C4-2B (cell line): ENCODE measurements at regions not wholly inside any gene's neighbourhood (a gene's known extent, or its start where the extent isn't known, plus 50 kb on each side); places are given as distances from the start of the nearest gene placed in this dataset.

Experiments
- H3K27ac ChIP-seq: fragments of 450-650 bp; 2 replicates; pipeline ENCODE4 v1.5.1; 2017
- CTCF ChIP-seq: fragments of 450-650 bp; conservative IDR thresholded peaks from 2 replicates; pipeline ENCODE4 v1.5.1; 2017; ENCODE audit warnings: mild to moderate bottlenecking
- ZFX ChIP-seq: fragments of 450-650 bp; IDR thresholded peaks from 2 replicates; pipeline ENCODE4 v1.6.1; 2017

- H3K27ac ChIP-seq: no peak overlapping the region
- no peak for TF ChIP-seq ZFX
- TF ChIP-seq CTCF: no peak
Measured at GRCh38 chr10:10828623-10829022, 189.0 kb upstream of the CELF2 start.

- TF ChIP-seq CTCF (no peak), ZFX (no peak)
- no peak overlapping the region for H3K27ac ChIP-seq
Measured at GRCh38 chr10:10829576-10829975, 188.1 kb upstream of the CELF2 start.

- no peak for TF ChIP-seq ZFX
- TF ChIP-seq CTCF: no peak
- H3K27ac ChIP-seq: no peak overlapping the region
Measured at GRCh38 chr10:10830293-10830986, 187.2 kb upstream of the CELF2 start.

GRCh38 chr10:10831085-10831484 is 186.6 kb upstream of the CELF2 start:
- H3K27ac ChIP-seq: no peak overlapping the region
- no peak for TF ChIP-seq ZFX
- TF ChIP-seq CTCF: no peak

GRCh38 chr10:10833955-10834354 is 183.7 kb upstream of the CELF2 start:
- no peak for TF ChIP-seq ZFX
- no peak for TF ChIP-seq CTCF
- no peak overlapping the region for H3K27ac ChIP-seq

GRCh38 chr10:10844251-10844650 is 173.4 kb upstream of the CELF2 start:
- no peak for TF ChIP-seq ZFX
- TF ChIP-seq CTCF: no peak
- no peak overlapping the region for H3K27ac ChIP-seq

- TF ChIP-seq CTCF (no peak), ZFX (no peak)
- H3K27ac ChIP-seq: no peak overlapping the region
Measured at GRCh38 chr10:10845185-10845584, 172.5 kb upstream of the CELF2 start.
